Astrocyte of the spinal cord (primary cell): ENCODE measurements at regions not wholly inside any gene's neighbourhood (a gene's known extent, or its start where the extent isn't known, plus 50 kb on each side); places are given as distances from the start of the nearest gene placed in this dataset.
"Not testable (repeated sequence)": the region's sequence is repeated elsewhere in the genome, so short reads cannot be mapped to it uniquely, and the experiment has no call there.

Experiments used
- DNase-seq: peaks from one replicate; pipeline ENCODE4 v3.0.0; 2011; ENCODE audit warnings: low read depth, low spot score
- H3K4me3 ChIP-seq: 2 replicates; pipeline ENCODE4 v1.5.1; 2011; ENCODE audit warnings: low read depth, mild to moderate bottlenecking, low read length, moderate library complexity
- in situ Hi-C: cut with HindIII; loops from 2 replicates; pipeline ENCODE4 v1.10.0; 2017; ENCODE audit warnings: low sequenced_read_pairs
- TF ChIP-seq, protein P1 (sequence below): IDR thresholded peaks from 2 replicates; pipeline ENCODE4 v1.5.1; 2012; ENCODE audit warnings: low read depth, mild to moderate bottlenecking, low read length, inconsistent platforms

DNA sequence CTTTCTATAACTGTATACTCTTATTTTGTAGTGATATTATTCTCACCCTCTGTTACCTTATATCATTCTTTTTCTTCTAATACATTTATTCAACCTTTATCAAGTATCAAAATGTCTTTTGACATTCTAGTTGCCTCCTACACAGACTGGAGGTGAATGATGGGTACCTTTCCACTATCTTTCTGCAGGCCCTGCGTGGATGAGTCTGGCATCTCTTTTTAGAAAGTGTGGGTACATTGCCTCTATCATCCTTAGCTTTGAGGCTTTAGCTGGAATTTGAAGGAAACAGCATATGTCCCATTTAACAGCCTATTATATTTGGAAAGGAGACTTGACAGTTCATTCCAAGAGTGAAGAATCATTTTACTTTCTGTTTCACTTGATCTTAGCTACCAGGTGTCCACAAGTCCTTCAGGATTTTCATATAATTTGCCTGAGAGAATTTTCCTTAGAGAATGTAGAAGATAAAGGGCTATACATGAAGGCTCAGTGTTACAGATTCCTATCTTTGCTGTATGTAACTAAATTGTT is 192.0 kb downstream of the CWF19L2 start:
- DNase-seq: no peak
- in situ Hi-C loops: no loop called here
- no peak overlapping the region for H3K4me3 ChIP-seq
- TF ChIP-seq, protein P1, sequence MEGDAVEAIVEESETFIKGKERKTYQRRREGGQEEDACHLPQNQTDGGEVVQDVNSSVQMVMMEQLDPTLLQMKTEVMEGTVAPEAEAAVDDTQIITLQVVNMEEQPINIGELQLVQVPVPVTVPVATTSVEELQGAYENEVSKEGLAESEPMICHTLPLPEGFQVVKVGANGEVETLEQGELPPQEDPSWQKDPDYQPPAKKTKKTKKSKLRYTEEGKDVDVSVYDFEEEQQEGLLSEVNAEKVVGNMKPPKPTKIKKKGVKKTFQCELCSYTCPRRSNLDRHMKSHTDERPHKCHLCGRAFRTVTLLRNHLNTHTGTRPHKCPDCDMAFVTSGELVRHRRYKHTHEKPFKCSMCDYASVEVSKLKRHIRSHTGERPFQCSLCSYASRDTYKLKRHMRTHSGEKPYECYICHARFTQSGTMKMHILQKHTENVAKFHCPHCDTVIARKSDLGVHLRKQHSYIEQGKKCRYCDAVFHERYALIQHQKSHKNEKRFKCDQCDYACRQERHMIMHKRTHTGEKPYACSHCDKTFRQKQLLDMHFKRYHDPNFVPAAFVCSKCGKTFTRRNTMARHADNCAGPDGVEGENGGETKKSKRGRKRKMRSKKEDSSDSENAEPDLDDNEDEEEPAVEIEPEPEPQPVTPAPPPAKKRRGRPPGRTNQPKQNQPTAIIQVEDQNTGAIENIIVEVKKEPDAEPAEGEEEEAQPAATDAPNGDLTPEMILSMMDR: no peak

DNA sequence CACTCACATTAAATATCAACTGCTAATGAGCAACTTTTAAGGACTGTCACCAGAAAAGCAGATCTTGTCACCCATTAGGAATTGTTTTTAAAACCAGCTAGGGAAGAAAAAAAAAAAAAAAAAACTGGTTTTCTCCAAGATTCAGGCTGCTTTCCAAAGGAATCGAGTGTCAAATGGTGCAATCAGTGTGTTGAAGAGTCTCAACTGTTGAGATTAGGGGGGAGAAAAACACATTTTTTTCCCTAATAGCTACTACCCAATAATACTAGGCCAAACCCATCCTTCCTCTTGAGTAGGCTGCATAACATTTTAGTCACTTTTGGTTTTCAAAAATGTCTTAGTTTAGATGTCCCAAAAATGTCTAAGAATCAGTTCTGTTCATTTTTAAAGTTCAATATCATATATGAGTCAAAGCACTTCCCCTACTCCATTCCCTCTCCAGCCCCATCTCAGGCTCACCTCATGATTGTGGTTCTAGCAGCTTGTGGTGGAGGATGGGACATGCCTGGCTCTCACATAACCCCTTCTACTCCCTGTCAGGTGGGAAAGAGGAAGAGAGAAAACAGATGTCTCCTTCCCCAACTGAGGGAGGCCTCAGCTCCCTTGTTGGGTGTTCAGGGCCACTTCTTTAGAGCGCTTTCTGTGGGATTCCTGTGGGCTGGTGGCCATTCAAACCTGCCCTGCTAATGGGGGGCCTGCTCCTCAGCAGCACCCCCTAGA is 193.6 kb downstream of the CWF19L2 start:
- TF ChIP-seq, protein P1: no peak
- no peak for DNase-seq
- in situ Hi-C loops: no loop called here
- H3K4me3 ChIP-seq: no peak overlapping the region

- no peak overlapping the region for H3K4me3 ChIP-seq
- TF ChIP-seq, protein P1: no peak
- in situ Hi-C loops: no loop called here
- no peak for DNase-seq
These were observed 197.8 kb downstream of the CWF19L2 start for GRCh38 chr11:107259811-107260221.

- no peak for DNase-seq
- TF ChIP-seq, protein P1: no peak
- in situ Hi-C loops: no loop called here
- H3K4me3 ChIP-seq: no peak overlapping the region
These were observed 199.9 kb downstream of the CWF19L2 start for GRCh38 chr11:107257710-107258109.

DNA sequence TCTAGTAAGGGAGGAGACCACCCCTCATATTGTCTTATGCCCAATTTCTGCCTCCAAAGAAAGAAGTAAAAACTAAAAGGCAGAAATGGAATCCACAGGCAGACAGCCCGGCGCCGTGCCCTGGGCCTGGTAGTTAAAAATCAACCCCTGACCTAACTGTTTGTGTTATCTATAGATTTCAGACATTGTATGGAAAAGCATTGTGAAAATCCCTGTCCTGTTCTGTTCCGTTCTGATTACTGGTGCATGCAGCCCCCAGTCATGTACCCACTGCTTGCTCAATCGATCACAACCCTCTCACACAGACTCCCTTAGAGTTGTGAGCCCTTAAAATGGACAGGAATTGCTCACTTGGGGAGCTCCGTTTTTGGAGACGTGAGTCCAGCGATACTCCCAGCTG is 204.0 kb downstream of the CWF19L2 start:
- in situ Hi-C loops, DNase-seq, H3K4me3 ChIP-seq: not testable (repeated sequence)

- TF ChIP-seq, protein P1: no peak
- no peak for DNase-seq
- in situ Hi-C loops: no loop called here
- no peak overlapping the region for H3K4me3 ChIP-seq
These were observed 205.0 kb downstream of the CWF19L2 start for GRCh38 chr11:107252429-107253161.

DNA sequence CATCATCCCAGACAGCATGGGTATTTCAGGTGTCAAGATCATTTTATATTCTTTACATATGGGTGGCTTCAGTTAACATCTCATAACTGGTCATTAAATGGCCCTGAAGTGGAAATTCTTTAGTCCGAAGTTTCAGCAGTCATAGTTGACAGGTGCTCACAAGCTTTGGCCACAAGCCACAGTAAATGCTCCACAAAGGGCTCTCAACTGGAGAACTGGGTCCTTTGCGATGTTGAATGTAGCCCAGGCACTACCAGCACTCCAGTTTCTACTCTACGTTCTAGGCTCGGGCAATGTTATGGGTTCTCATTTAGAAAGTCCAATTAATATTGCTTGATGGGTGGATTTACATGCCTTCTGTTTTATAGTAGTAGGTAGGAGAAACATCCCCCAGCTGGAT is 206.3 kb downstream of the CWF19L2 start:
- in situ Hi-C loops: no loop called here
- TF ChIP-seq, protein P1: no peak
- no peak for DNase-seq
- H3K4me3 ChIP-seq: no peak overlapping the region
